Ovary (tissue), 7 donors: ENCODE measurements at regions not wholly inside any gene's neighbourhood (a gene's known extent, or its start where the extent isn't known, plus 50 kb on each side); places are given as distances from the start of the nearest gene placed in this dataset.
"Not testable (repeated sequence)": the region's sequence is repeated elsewhere in the genome, so short reads cannot be mapped to it uniquely, and the experiment has no call there.

Experiments used
- DNase-seq, 5 donors: peaks; one replicate each; pipeline ENCODE4 v3.0.0-alpha.2; 2019 to 2020
- H3K27ac ChIP-seq, 2 donors: fragments of 200-600 bp; one replicate each; pipeline versions ENCODE4 v1.5.1 to v1.8.0; 2019 to 2022
- H3K27me3 ChIP-seq: fragments of 200-600 bp; one replicate; pipeline ENCODE4 v1.8.0; 2022
- H3K36me3 ChIP-seq: fragments of 200-600 bp; sonication (generic); one replicate; pipeline ENCODE4 v1.5.1; 2019
- H3K4me1 ChIP-seq: one replicate; pipeline ENCODE4 v1.8.1; 2013; ENCODE audit warnings: mild to moderate bottlenecking, moderate library complexity; ENCODE audit not compliant: insufficient read depth
- H3K4me3 ChIP-seq: fragments of 200-600 bp; sonication (generic); one replicate; pipeline ENCODE4 v1.5.1; 2017
- H3K9me3 ChIP-seq, 2 donors: fragments of 200-600 bp in 1 of 2; sonication (generic) in 1 of 2; one replicate each; pipeline versions ENCODE4 v1.5.1 to v1.8.1; 2013 to 2019; ENCODE audit warnings: mild to moderate bottlenecking in 1 of 2, moderate library complexity in 1 of 2
- POLR2A ChIP-seq: fragments of 450-650 bp; IDR thresholded peaks from one replicate; pipeline ENCODE4 v1.6.1; 2017; ENCODE audit warnings: antibody characterized with exemption, mild to moderate bottlenecking, moderate library complexity
- WGBS, 3 donors: extraction: QIAGEN DNeasy Blood & Tissue Kit in 1 of 3; methylation state at CpG; one replicate each; pipeline versions ENCODE4 v1.1.5 to v1.1.7; 2013 to 2017; 5-methylcytosine and 5-hydroxymethylcytosine counted together
- intact Hi-C, 4 donors: fragments of 100-400 bp; cut with DNase I; formaldehyde crosslinking; loops; one replicate each; pipeline versions ENCODE4 v1.11.0 to v1.15.1; 2022 to 2023
- donor health status: DM: no; HTN: no; CAD: no; lungs with moderate emphysema.
- donor health status: DM: no; HTN: no; CAD: no.
- donor health status: Bipolar disorder and iron deficiency.
- donor health status: DM: no; HTN: no; CAD: no.
- donor health status: DM: yes; HTN: yes; CAD: no.

DNA sequence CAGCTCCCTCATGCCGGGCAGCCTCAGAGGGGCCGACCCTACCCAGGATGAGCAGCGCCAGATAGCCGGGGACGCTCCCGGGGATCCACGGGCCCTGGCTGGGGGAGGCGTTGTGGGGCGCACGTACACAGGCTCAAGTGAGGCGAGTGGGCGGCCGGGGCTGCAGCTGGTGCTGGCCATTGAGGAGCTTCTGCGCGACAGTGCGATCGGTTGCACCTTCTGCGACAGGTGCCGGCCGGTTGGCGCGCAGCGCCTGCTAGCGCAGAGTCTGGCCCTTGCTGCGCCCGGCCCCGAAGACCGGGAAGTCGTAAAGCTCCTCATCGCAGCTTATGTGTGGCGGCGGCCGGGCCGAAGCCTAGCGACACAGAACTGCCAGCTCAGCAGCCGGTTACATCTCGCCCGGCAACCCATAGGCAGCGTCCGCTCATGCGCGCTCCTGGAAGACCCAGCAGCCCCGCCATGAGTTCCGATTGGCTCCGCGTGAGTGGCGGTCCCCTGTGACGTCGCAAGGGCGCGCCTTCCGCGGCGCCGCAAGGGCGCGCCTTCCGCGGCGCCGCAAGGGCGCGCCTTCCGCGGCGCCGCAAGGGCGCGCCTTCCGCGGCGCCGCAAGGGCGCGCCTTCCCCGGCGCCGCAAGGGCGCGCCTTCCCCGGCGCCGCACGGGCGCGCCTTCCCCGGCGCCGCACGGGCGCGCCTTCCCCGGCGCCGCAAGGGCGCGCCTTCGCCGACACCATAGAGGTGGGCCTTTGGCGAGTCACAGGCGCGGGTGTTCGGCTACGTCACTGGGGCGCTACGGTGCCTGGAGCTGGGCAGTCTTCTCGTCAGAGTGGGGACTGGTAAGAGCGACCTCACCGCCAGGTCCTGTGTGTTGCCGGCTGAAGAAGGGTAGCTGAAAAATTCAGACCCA lies 308.6 kb downstream of the ZNF37A start:
- Histone ChIP-seq H3K4me3 (peak overlapping the region; percentile 55), H3K27ac (peak overlapping the region; percentile 88)
- H3K4me1 ChIP-seq, H3K36me3 ChIP-seq, H3K27me3 ChIP-seq, H3K9me3 ChIP-seq, intact Hi-C loops: not testable (repeated sequence)
- WGBS, 3 donors: 2 to 24% (median 2%) methylated on average over 29 to 96 of the region's 110 CpGs
- peak; percentile 42 for TF ChIP-seq POLR2A
- DNase-seq: peak; percentile 89 to 95 (median 92)

- Histone ChIP-seq H3K27ac (peak overlapping the region; percentile 88), H3K4me3 (peak overlapping the region; percentile 47)
- H3K4me1 ChIP-seq, H3K9me3 ChIP-seq, H3K27me3 ChIP-seq, H3K36me3 ChIP-seq, intact Hi-C loops: not testable (repeated sequence)
- peak in 3 of 5 donors; percentile 32 to 35 (median 33) for DNase-seq
- 66 to 77% (median 66%) methylated on average over 23 of the region's 23 CpGs for WGBS, 3 donors
These were observed 309.4 kb downstream of the ZNF37A start for GRCh38 chr10:38403347-38404117.

GRCh38 chr10:38423634-38424033 lies 329.5 kb downstream of the ZNF37A start:
- 74 to 94% (median 92%) methylated on average over 1 of the region's 1 CpG for WGBS, 3 donors

GRCh38 chr10:38430242-38430641 lies 336.1 kb downstream of the ZNF37A start:
- H3K27ac ChIP-seq, intact Hi-C loops, H3K36me3 ChIP-seq, H3K27me3 ChIP-seq, H3K4me3 ChIP-seq, DNase-seq, H3K4me1 ChIP-seq, H3K9me3 ChIP-seq: not testable (repeated sequence)
- 83 to 85% (median 84%) methylated on average over 2 of the region's 2 CpGs for WGBS, 3 donors

More at GRCh38 chr10:38423634-38424033, 329.5 kb downstream of the ZNF37A start:
- H3K4me3 ChIP-seq, intact Hi-C loops, H3K9me3 ChIP-seq, H3K4me1 ChIP-seq, H3K27ac ChIP-seq, DNase-seq, H3K36me3 ChIP-seq, H3K27me3 ChIP-seq: not testable (repeated sequence)

- DNase-seq, H3K9me3 ChIP-seq, H3K4me3 ChIP-seq, H3K27me3 ChIP-seq, intact Hi-C loops, H3K36me3 ChIP-seq, H3K27ac ChIP-seq, H3K4me1 ChIP-seq: not testable (repeated sequence)
- 96 to 100% (median 97%) methylated on average over 3 to 5 of the region's 5 CpGs for WGBS, 3 donors
These were observed 343.2 kb downstream of the ZNF37A start for GRCh38 chr10:38437359-38437758.

DNA sequence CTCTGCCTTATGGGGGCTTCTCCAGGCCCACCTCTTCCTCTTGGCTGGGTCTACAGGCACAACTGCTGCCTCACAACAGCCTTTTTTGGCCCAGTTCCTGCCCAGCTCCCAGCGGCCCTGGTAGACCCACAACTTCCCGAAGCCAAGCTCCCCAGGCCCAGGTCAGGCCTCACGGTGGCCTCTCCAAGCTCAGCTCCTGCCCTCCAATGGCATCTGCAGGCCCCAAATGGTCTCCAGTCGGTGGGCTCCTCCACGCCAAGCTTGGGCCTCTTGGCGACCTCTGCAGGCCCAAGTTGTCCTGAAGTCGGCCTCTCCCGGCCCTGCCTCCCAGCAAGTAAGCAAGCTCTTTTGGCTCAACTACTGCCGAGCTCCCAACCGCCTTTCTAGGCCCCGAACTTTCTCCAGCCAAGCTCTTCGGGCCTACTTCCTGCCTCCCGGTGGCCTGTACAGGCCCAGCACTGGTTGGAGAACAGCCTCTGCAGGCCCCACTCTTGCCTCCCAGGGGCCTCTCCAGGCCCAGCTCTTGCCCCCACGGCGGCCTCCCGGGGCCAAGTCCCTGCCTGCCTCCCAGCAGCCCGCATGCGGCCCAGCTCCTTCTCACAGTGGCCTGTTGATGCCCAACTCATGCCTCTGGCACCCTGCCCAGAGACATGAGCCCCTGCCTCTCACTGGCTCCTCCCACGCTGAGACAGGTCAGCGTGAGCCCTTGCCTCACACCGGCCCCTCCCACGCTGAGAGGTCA lies 354.6 kb downstream of the ZNF37A start:
- DNase-seq, H3K36me3 ChIP-seq, intact Hi-C loops, H3K4me1 ChIP-seq, H3K4me3 ChIP-seq, H3K9me3 ChIP-seq, H3K27me3 ChIP-seq, H3K27ac ChIP-seq: not testable (repeated sequence)
- WGBS, 3 donors: 91 to 95% (median 92%) methylated on average over 22 of the region's 22 CpGs

DNA sequence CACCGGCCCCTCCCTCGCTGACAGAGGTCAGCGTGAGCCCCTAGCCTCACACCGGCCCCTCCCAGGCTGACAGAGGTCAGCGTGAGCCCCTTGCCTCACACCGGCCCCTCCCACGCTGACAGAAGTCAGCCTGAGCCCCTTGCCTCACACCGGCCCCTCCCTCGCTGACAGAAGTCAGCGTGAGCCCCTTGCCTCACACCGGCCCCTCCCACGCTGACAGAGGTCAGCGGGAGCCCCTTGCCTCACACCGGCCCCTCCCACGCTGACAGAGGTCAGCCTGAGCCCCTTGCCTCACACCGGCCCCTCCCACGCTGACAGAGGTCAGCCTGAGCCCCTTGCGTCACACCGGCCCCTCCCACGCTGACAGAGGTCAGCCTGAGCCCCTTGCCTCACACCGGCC lies 355.5 kb downstream of the ZNF37A start:
- intact Hi-C loops, H3K4me1 ChIP-seq, H3K27ac ChIP-seq, DNase-seq, H3K36me3 ChIP-seq, H3K4me3 ChIP-seq, H3K9me3 ChIP-seq, H3K27me3 ChIP-seq: not testable (repeated sequence)
- 94 to 97% (median 97%) methylated on average over 20 to 21 of the region's 21 CpGs for WGBS, 3 donors

GRCh38 chr10:38450372-38451057 lies 356.4 kb downstream of the ZNF37A start:
- H3K4me3 ChIP-seq, H3K27me3 ChIP-seq, H3K9me3 ChIP-seq, intact Hi-C loops, H3K4me1 ChIP-seq, H3K36me3 ChIP-seq, DNase-seq, H3K27ac ChIP-seq: not testable (repeated sequence)
- WGBS, 3 donors: 91 to 94% (median 94%) methylated on average over 31 to 32 of the region's 32 CpGs

GRCh38 chr10:38451306-38451967 lies 357.3 kb downstream of the ZNF37A start:
- intact Hi-C loops, H3K9me3 ChIP-seq, H3K4me1 ChIP-seq, H3K4me3 ChIP-seq, DNase-seq, H3K36me3 ChIP-seq, H3K27me3 ChIP-seq, H3K27ac ChIP-seq: not testable (repeated sequence)
- WGBS, 3 donors: 91 to 95% (median 95%) methylated on average over 25 to 28 of the region's 28 CpGs
